Erythroblast (primary cell): ENCODE measurements at regions not wholly inside any gene's neighbourhood (a gene's known extent, or its start where the extent isn't known, plus 50 kb on each side); places are given as distances from the start of the nearest gene placed in this dataset.

ENCODE experiments used
- GATA1 ChIP-seq: IDR thresholded peaks from 2 replicates; pipeline ENCODE4 v1.6.1; 2011; ENCODE audit warnings: low read depth, mild to moderate bottlenecking, control low read depth, low read length, moderate library complexity
- POLR2A ChIP-seq: IDR thresholded peaks from 2 replicates; pipeline ENCODE4 v1.6.1; 2011; ENCODE audit warnings: mild to moderate bottlenecking, low read length

DNA sequence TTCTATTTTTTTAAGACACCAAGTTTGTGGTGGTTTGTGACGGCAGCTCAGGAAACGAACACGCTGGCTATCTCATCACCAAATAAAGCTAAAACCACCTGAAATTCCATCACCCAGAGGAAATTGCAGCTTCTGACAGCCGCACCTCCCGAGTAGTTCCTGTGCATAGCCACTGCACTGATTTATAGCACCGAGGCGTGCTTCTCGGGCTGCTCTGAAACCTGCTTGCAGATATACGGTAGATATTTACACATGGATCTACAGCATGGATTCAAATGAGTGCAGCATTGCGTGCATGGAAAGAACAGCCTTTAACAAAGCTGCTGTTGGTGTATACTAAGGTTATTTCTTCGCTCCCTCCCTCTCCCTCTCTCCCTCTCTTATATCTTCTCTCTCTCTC lies 153.8 kb downstream of the PHF2 start:
- TF ChIP-seq POLR2A = no peak
- no peak for TF ChIP-seq GATA1
